Effector memory CD8-positive, alpha-beta T cell (primary cell): ENCODE measurements at regions not wholly inside any gene's neighbourhood (a gene's known extent, or its start where the extent isn't known, plus 50 kb on each side); places are given as distances from the start of the nearest gene placed in this dataset.

Experiments used
- ATAC-seq: fragments of 150-1000 bp; cut with Tn5 transposase; replicated peaks from 2 replicates; pipeline ENCODE4 v1.10.0; 2021; ENCODE audit warnings: mild to moderate bottlenecking, moderate library complexity
- DNase-seq, 3 experiments: peaks; one replicate each; pipeline ENCODE4 v3.0.0; 2021
- H3K27ac Mint-ChIP-seq, 2 donors: one replicate each; pipeline ENCODE4 v1.8.0; 2022; ENCODE audit warnings: mild to moderate bottlenecking in 2 of 2, mixed read lengths in 2 of 2, moderate library complexity in 2 of 2
- H3K27me3 Mint-ChIP-seq, 2 donors: one replicate each; pipeline ENCODE4 v1.8.0; 2022; ENCODE audit warnings: mixed read lengths in 2 of 2
- H3K36me3 Mint-ChIP-seq: one replicate; pipeline ENCODE4 v1.8.0; 2022; ENCODE audit warnings: mild to moderate bottlenecking, moderate library complexity, mixed read lengths; ENCODE audit not compliant: insufficient read depth
- H3K4me1 Mint-ChIP-seq, 2 donors: one replicate each; pipeline ENCODE4 v1.8.0; 2022; ENCODE audit warnings: low read depth in 2 of 2, mixed read lengths in 2 of 2
- H3K4me3 Mint-ChIP-seq, 2 donors: one replicate each; pipeline ENCODE4 v1.8.0; 2022; ENCODE audit warnings: mild to moderate bottlenecking in 2 of 2, mixed read lengths in 2 of 2, moderate library complexity in 2 of 2
- H3K9me3 Mint-ChIP-seq, 2 donors: one replicate each; pipeline ENCODE4 v1.8.0; 2022; ENCODE audit warnings: mixed read lengths in 2 of 2

DNA sequence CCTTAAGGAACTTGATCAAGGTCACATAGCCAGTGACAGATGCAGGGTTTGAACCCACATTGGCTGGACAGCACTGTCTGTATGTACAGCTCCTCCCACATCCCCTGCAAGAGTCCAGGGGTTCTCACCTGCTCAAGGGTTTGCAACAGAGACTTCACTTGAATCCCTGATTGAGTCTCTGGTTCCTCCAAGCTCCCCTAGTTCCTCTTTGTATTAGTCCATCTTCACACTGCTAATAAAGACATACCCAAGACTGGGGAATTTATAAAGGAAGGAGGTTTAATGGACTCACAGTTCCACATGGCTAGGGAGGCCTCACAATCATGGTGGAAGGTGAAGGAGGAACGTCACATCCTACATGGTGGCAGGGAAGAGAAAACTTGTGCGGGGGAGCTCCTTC, 72.8 kb upstream of the CLDN10 start:
- Mint-ChIP-seq H3K27me3 (peaks cover 0 to 6% of the 10 kb centered on the region in 2 donors), H3K4me1 (peaks cover 0 to 8% of the 10 kb centered on the region in 2 donors), H3K36me3 (no peaks in the 10 kb centered on the region), H3K4me3 (no peak overlapping the region), H3K9me3 (no peaks in the 10 kb centered on the region), H3K27ac (peak overlapping the region in 1 of 2 donors; percentile 39)
- DNase-seq: no peak
- ATAC-seq: no peak

DNA sequence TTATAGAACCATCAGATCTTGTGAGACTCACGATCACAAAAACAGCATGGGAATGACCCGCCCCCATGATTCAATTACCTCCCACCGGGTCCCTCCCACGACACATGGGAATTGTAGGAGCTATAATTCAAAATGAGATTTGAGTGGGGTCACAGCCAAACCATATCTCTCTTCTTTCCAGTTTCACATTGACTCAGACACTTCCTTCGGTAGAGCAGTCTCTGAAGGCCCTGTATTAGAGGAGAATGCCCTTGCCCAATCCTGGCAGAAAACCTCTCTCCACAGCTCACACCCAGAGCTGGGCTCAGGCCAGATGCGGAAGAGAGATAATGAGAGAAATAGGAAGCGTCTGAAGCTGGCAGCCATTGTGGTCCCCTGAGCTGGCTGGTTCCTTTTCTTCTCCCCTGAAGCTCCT, 72.4 kb upstream of the CLDN10 start:
- peak overlapping the region in 1 of 2 donors; percentile 39 for H3K27ac Mint-ChIP-seq
- ATAC-seq (peak; percentile 12), DNase-seq (no peak)
- H3K4me3 Mint-ChIP-seq: no peak overlapping the region
- no peaks in the 10 kb centered on the region for H3K9me3 Mint-ChIP-seq
- no peaks in the 10 kb centered on the region for H3K36me3 Mint-ChIP-seq
- peaks cover 0 to 2% of the 10 kb centered on the region in 2 donors for H3K27me3 Mint-ChIP-seq
- H3K4me1 Mint-ChIP-seq: peaks cover 0 to 8% of the 10 kb centered on the region in 2 donors

DNA sequence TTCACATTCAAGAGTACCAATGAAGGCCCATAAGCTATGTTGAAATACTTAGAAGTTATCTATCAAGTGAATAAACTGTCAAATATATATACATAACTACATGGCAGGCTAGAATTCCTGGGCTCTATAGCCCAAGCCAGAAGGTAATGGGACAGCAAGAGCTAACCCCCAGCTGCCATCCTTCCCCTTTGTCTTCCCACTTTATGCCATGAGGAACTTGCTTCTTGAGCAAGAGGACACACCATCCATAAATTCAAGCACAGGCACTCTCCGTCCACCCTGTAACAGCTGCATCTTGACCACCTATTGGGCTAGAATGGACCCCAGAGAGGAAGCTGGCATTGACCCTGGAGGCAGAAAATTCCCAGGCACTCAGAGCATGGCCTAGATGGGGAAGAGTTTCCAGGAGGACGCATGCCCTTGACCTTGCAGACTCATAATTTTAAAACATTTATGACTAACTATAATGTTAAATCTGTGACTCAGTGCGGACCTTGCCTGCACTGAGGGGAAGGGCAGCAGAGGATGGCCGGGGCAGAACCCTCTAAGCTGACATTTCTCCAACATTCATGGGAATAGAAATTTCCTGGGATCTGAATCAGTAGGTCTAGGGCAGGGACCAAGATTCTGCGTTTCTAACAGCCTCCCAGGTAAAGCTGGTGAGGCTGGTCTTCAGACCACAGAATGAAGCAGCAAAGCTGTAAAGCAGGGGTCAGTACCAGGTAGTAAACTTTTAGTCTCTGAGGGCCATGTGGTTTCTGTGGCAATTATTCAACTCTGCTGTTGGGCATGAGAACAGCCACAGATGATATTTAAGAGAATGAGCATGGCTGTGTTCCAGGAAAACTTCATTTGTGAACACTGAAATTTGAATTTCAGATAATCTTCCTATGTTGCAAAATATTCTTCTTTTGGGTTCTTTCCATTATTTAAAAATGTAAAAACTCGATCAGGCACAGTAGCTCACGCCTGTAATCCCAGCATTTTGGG, 71.4 kb upstream of the CLDN10 start:
- no peak for DNase-seq
- Mint-ChIP-seq H3K27ac (no peak overlapping the region), H3K36me3 (no peaks in the 10 kb centered on the region), H3K4me3 (no peak overlapping the region), H3K27me3 (peaks cover 0 to 4% of the 10 kb centered on the region in 2 donors), H3K4me1 (peaks cover 0 to 8% of the 10 kb centered on the region in 2 donors), H3K9me3 (no peaks in the 10 kb centered on the region)
- no peak for ATAC-seq

DNA sequence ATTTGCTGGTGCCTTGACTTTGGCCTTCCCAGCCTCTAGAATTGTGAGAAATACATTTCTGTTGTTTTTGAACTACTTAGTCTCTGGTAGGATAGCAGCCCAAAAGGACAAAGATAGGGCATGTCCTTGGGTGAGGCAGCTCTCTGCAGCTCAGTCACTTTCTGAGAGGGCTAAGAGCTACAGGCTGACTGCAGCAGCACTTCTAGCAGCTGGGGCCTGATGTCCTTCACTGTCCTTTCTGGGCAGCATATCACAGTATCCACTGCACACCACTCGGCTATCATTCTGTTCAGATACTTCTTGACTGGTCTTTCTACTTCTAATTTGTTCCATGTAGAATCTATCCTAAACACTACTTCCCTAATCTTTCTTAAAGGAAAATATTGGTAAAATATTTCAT, 68.5 kb upstream of the CLDN10 start:
- H3K4me1 Mint-ChIP-seq: peaks cover 0 to 4% of the 10 kb centered on the region in 2 donors
- no peaks in the 10 kb centered on the region for H3K9me3 Mint-ChIP-seq
- no peak overlapping the region for H3K4me3 Mint-ChIP-seq
- DNase-seq (no peak), ATAC-seq (no peak)
- H3K27me3 Mint-ChIP-seq: peaks cover 0 to 15% of the 10 kb centered on the region in 2 donors
- no peaks in the 10 kb centered on the region for H3K36me3 Mint-ChIP-seq
- H3K27ac Mint-ChIP-seq: no peak overlapping the region

DNA sequence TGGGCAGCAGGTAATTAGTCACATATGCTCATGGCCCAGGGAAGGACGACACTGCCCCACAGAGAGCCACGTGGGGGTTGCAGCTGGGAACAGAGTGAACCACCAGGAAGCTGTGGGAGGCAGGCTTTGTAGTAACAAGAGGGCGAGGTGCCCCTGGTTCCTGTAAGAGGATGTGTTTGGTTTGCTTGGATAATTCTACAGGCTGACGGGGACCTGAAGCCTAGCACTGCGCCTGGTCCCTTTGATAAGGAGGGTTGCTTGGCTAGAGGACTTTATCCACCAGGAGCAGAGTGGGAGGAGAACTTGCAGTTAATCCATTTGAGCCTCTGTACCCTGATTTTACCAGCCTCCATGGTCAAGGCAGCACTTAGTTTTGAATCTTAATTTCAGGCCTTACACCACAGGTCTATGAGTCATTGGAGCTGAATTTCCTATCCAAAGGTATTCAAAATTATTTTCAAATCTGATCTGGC, 67.4 kb upstream of the CLDN10 start:
- Mint-ChIP-seq H3K4me1 (peaks cover 0 to 1% of the 10 kb centered on the region in 2 donors), H3K9me3 (no peaks in the 10 kb centered on the region), H3K36me3 (no peaks in the 10 kb centered on the region), H3K4me3 (no peak overlapping the region), H3K27me3 (peaks cover 0 to 25% of the 10 kb centered on the region in 2 donors), H3K27ac (no peak overlapping the region)
- no peak for ATAC-seq
- no peak for DNase-seq

DNA sequence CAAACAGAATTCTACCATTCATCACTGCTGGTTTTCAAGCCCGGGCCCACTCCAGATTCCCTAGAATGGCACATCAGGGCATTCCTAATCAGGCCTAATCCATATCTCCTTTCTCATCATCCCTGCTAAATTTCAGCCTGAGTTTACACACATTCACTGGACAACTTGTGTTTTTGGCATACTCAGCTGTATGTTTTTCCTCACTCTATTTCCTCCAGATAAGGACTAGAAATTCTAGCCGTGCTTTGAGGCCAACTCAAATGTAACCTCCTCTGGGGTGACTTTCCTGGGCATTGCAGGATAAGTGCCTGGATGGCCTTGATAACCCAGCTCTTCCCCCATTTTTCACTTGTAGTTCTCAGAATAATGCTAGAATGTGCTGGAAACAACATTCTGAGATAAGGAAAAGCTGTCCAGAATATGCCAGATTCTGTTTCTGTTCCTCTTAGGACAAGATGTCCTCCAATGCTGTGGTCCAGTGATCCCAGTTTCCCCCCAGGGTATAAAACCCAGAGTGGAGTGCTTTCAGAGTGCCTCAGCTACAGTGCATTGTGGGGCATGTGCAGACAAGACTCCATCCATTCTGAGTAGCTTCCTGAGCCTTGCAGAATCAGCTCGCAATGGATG, 66.9 kb upstream of the CLDN10 start:
- no peaks in the 10 kb centered on the region for H3K36me3 Mint-ChIP-seq
- H3K27me3 Mint-ChIP-seq: peaks cover 0 to 29% of the 10 kb centered on the region in 2 donors
- H3K4me3 Mint-ChIP-seq: no peak overlapping the region
- no peaks in the 10 kb centered on the region for H3K9me3 Mint-ChIP-seq
- ATAC-seq (no peak), DNase-seq (no peak)
- H3K27ac Mint-ChIP-seq: no peak overlapping the region
- no peaks in the 10 kb centered on the region for H3K4me1 Mint-ChIP-seq

DNA sequence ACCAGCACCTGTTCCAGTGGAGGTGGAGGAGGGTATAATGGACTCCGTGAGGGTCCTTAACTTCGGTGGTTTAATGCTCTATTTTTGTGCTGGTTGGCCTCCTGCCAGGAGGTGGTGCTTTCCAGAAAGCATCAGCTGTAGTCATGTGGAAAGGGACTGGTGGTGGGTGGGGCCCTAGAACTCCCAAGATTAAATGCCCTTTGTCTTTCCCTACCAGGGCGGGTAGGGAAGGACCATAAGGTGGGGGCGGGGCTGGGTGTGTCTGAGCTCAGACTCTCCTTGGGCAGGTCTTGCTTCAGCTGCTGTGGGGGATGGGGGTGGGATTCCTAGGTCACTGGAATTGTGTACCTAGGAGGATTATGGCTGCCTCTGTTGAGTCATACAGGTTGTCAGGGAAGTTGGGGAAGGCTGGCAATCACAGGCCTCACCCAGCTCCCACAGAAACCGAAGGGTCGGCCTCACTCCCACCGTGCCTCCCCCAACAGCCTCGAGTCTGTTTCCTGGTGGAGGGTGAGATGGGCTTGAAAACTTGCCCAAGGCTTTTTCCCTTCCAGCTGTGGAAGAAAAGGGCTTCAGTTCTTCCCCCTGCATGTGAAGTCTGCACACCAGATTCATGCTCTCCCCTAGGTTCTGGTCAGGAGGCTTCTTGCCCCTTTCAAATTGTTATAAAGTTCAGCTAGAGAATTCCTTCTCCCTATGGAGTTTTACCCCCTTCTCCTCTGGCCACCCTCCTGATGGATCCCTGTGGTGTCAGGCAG, 60.3 kb upstream of the CLDN10 start:
- no peaks in the 10 kb centered on the region for H3K36me3 Mint-ChIP-seq
- no peaks in the 10 kb centered on the region for H3K9me3 Mint-ChIP-seq
- no peak overlapping the region for H3K4me3 Mint-ChIP-seq
- no peak for ATAC-seq
- no peaks in the 10 kb centered on the region for H3K4me1 Mint-ChIP-seq
- no peak for DNase-seq
- H3K27ac Mint-ChIP-seq: no peak overlapping the region
- peaks cover 21 to 58% of the 10 kb centered on the region in 2 donors for H3K27me3 Mint-ChIP-seq

DNA sequence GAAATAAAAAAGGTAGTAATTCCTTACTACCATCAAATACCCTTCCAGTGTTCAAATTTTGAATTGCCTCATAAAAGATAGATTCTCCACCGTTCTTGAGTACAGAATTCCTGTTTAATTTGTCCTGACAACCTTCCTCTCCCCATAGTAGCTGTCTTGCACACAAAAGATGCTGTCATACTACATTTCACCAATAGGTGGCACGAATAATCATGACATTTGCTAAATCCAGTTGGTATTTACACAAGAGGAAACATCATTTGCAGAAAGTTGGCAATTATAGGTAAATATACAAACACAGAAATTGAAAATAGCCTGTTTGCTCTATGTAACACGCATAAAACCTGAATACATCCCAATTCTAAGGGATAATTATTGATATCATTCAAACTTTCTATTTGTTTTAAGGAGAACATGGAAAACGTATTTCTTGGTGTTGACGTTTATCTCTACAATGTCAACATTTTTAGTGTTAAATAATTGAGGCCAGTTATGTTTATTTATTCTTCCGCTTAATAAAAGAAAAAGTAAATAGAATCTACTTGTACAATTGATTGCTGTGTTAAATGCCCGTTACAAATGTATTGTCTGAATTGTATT, 58.3 kb upstream of the CLDN10 start:
- H3K9me3 Mint-ChIP-seq: no peaks in the 10 kb centered on the region
- H3K36me3 Mint-ChIP-seq: no peaks in the 10 kb centered on the region
- H3K4me3 Mint-ChIP-seq: no peak overlapping the region
- ATAC-seq: no peak
- H3K4me1 Mint-ChIP-seq: no peaks in the 10 kb centered on the region
- peaks cover 21 to 68% of the 10 kb centered on the region in 2 donors for H3K27me3 Mint-ChIP-seq
- DNase-seq: peak in 1 of 3 experiments; percentile 6
- no peak overlapping the region for H3K27ac Mint-ChIP-seq

DNA sequence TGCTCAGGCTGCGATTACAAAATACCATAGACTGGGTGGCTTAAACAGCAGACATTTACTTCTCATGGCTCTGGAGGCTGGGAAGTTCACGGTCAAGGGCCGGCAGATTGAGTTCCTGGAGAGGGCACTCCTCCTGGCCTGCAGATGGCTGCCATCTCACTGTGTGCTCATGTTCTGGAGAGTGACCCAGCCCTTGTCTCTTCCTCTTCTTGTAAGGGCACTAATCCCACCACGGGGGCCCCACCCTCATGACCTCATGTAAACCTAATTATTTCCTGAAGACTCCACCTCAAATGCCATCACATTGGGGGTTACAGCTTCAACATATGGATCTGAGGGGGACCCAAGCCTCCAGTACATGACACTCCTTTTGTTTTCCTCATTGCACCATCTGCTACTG, 56.0 kb upstream of the CLDN10 start:
- no peak for ATAC-seq
- Mint-ChIP-seq H3K27me3 (peaks cover 27 to 68% of the 10 kb centered on the region in 2 donors), H3K27ac (no peak overlapping the region), H3K4me3 (no peak overlapping the region), H3K9me3 (peaks cover 0 to 1% of the 10 kb centered on the region in 2 donors), H3K4me1 (no peaks in the 10 kb centered on the region), H3K36me3 (no peaks in the 10 kb centered on the region)
- DNase-seq: no peak

DNA sequence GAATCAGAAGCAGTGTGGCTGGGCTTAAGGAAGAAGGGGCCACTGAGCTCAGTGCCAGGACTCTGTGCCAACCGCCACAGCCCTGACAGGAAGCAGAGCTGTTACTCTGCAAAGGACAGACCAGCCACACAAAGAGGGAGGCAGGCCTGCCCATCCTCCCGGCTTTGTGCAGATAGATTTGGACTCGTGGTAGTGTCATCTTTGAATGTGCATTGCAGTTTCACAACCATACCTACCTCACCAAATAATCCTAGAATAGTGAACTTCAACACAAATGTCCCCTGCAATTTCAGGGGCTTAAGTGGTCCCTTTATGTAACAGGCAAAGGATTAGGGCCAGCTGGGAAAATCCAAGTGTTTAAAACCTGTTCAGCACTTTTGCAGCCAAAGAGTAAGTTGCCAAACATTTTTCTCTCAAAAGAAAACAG, 55.1 kb upstream of the CLDN10 start:
- DNase-seq (no peak), ATAC-seq (no peak)
- Mint-ChIP-seq H3K36me3 (no peaks in the 10 kb centered on the region), H3K9me3 (peaks cover 0 to 1% of the 10 kb centered on the region in 2 donors), H3K27ac (no peak overlapping the region), H3K27me3 (peaks cover 27 to 60% of the 10 kb centered on the region in 2 donors), H3K4me1 (no peaks in the 10 kb centered on the region), H3K4me3 (no peak overlapping the region)

DNA sequence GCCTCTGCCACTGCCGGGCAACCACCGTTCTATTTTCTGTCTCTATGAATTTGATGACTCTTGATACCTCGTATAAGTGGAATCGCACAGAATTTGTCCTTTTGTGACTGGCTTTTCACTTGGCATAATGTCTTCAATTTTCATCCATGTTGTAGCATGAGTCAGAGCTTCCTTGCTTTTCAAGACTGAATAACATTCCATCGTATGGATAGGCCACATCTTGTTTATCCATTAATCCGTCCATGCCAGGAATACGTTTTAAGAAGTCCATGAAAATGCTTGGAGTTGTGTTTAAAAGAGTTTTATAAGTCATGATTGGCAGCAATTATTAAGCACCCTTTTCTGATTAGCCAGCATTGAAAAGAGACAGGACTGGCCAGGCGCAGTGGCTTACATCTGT, 53.6 kb upstream of the CLDN10 start:
- DNase-seq (no peak), ATAC-seq (no peak)
- Mint-ChIP-seq H3K36me3 (no peaks in the 10 kb centered on the region), H3K27me3 (peaks cover 20 to 47% of the 10 kb centered on the region in 2 donors), H3K9me3 (peaks cover 0 to 1% of the 10 kb centered on the region in 2 donors), H3K4me3 (no peak overlapping the region), H3K4me1 (no peaks in the 10 kb centered on the region), H3K27ac (no peak overlapping the region)

DNA sequence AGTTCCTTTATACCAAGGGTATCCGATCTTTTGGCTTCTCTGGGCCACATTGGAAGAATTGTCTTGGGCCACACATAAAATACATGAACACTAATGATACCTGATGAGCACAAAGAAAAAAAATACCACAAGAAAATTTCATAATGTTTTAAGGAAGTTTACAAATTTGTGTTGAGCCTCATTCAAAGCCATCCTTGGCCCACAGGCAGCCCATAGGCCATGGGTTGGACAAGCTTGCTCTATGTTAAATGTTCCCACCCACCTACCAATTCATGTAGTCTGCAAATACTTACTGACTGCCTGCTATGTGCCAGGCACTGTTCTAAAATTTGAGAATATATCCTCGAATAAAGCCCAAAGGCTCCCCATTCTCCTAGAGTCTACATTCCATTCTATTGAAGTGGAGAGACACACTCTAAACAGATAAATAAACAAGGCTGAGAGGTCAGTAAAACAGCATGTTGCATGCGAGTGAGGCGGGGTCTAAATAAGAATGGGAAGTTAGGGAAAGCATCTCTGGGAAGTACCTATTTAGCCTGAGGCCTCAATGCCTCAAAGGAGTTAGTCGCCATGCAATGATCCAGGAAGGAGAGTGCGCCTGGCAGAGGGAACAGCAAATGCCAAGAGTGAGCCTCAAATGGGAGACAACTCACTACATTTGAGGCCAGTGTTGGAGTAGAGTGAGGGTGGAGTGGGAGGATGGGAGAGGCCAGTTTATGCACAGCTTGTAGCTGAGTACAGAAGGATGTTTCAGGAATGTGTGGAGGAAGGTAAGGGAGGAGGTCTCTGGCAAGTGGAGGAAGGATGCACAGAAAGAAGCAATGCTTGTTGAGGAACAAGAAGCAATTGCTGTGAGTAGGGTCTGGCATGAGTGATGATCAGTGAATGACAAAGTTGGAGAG, 52.5 kb upstream of the CLDN10 start:
- peaks cover 0 to 1% of the 10 kb centered on the region in 2 donors for H3K9me3 Mint-ChIP-seq
- ATAC-seq: no peak
- H3K36me3 Mint-ChIP-seq: no peaks in the 10 kb centered on the region
- H3K4me1 Mint-ChIP-seq: no peaks in the 10 kb centered on the region
- peaks cover 11 to 40% of the 10 kb centered on the region in 2 donors for H3K27me3 Mint-ChIP-seq
- no peak overlapping the region for H3K4me3 Mint-ChIP-seq
- DNase-seq: no peak
- no peak overlapping the region for H3K27ac Mint-ChIP-seq
